Sciatic nerve (tissue), 2 donors: ENCODE measurements at regions not wholly inside any gene's neighbourhood (a gene's known extent, or its start where the extent isn't known, plus 50 kb on each side); places are given as distances from the start of the nearest gene placed in this dataset.

Experiments used
- ATAC-seq: fragments of 200-7000 bp; cut with Tn5 transposase; one replicate; pipeline ENCODE4 v1.9.1; 2020; ENCODE audit warnings: mild to moderate bottlenecking, moderate library complexity
- DNase-seq: peaks from one replicate; pipeline ENCODE4 v3.0.0-alpha.2; 2020; ENCODE audit warnings: low spot score
- intact Hi-C: fragments of 100-400 bp; cut with DNase I; formaldehyde crosslinking; loops from one replicate; pipeline ENCODE4 v1.14.2; 2022
- donor health status: DM: no; HTN: no; CAD: no.
- donor health status: DM: no; HTN: no; CAD: no.

- ATAC-seq (peak; percentile 80), DNase-seq (peak; percentile 64)
- intact Hi-C loops = no loop called here
Measured at GRCh38 chr1:58162952-58163550, 383.5 kb downstream of the OMA1 start.

- DNase-seq = no peak
- ATAC-seq = no peak
- intact Hi-C loops = no loop called here
Measured at GRCh38 chr1:58159434-58159830, 387.1 kb downstream of the OMA1 start.

DNA sequence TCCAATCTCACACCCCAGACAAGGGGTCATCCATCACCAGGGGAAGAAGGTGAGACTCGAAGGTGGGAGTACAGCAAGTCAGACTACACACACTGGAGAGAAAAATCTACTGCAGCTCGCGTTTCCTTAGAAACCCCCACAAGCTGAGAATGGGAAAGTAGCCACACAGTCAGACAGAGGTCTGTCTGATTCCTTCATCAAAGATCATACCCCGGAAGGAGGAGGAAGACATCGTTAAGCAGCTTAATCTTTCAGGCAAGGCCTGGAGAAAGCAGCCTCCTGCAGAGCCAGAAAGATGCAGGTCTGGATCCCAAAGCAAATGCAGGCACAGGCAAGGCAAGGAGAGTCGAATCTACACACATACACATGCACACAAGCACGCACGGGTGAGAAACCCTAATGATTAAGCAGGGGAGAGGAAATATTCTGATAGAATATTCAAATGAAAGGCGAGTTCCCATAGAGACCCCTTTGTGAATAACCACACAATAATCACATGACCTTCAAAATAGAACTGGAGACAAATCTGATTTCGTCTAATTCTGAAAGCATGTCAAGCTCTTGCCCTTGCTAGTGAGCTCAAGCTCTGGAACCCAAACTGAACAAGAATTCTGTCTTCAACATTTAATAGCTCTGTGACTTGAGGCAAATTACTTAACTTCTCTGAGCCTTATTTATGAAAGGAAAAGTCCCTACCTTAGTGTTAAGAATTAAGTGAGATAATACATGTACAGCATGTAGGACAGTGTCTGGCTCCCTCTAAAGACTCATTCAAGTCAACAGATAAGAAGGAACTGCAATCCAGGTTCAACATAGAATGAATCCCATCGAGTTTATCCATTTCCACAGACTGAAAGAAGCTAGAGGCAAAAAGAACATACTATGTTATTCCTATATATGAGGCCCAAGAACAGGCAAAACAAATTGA is 387.8 kb downstream of the OMA1 start:
- intact Hi-C loops = no loop called here
- DNase-seq (no peak), ATAC-seq (no peak)

DNA sequence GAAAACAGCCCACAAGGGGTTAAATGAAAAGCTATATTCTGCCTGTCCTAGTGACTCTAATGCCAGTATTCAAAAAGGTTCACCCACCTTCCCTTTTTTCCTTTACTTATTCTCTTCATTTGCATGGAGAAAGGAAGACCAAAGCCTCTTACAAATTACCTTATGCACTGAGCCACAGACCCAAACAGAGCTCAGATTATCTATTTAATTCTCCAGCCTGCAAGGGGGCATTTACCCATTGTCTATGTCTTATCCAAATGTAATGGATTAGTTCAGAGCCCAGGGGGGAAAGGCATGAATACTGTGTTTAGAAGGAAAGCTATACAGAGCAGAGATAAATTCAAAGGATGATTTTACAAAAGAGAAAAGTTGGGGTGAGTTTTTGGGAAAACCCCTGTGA is 388.5 kb downstream of the OMA1 start:
- no peak for ATAC-seq
- no peak for DNase-seq
- intact Hi-C loops = no loop called here

- intact Hi-C loops = no loop called here
- ATAC-seq = no peak
Measured at GRCh38 chr1:58157256-58157655, 389.3 kb downstream of the OMA1 start.

DNA sequence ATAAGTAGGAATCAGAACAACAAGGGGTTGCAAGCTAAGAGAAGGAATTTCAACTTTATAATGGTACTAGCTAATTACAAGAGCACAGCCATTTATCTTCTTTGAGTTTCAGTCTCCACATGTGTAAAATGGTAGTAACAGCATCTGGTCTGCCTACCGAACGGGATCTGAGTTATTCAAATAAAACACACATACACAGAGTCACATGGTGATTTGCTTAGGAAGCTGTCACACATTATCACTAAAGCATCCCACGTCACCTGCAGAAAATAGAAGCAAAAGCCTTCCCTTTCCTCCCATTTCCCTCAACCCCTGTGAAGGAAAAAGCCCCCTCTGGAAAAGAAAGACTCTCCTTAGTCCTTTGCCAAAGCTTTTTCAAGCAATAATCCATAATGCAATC is 389.7 kb downstream of the OMA1 start:
- DNase-seq = no peak
- ATAC-seq = no peak
- intact Hi-C loops = no loop called here

More at GRCh38 chr1:58157256-58157655, 389.3 kb downstream of the OMA1 start:
- DNase-seq = no peak

GRCh38 chr1:58156124-58156468 is 390.4 kb downstream of the OMA1 start:
- ATAC-seq (no peak), DNase-seq (no peak)
- intact Hi-C loops = no loop called here

DNA sequence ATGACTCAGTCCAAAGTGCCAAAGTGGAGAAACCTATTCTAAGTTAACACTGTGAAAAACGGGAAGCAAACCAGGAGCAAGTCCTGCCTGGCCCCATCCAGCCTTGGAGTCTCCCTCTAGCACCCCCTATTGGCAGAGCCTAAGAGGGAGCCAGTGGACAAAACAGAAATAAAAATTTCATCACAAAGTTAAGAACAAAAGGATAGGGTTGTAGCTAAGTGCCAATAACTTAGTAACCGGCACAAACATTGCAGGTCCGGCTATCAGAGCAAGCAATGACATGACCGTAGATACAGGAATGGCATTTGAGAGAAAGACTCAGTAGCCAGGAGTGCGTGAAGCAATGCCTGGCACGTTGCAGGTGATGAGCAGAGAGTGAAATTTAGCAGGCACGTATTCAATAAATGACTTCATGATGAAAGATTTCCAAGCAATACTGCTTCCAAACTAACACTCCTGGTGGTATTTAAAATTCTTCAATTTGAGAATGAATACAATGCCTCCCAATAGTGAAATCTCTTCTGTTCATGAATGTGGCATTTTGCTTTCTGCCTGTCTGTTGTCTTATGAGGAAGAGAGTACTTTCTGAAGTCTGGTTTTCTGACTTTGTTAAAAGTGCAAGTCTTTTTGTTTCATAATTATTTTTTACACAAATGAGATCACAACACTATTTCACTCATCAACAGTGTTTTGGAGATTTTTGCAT is 391.0 kb downstream of the OMA1 start:
- intact Hi-C loops = no loop called here
- no peak for DNase-seq
- ATAC-seq = no peak

DNA sequence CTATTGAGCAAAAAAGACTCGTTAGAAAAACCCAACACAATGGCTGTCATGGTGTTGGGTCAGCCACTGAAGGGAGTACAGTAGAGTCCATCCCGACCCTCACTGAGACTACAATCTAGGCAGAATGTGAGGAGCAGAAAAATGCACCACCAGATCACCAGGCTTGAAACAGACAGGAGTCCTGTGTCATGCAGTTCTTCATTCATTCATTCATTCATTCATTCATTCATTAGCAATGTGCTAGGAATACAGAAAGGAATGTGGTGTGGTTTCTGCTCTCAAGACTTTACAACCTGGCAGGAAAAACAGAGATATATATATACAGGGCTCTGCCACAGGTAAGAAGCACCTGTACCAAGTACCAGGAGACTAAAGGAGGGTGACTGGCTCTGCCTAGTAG is 392.3 kb downstream of the OMA1 start:
- ATAC-seq (no peak), DNase-seq (no peak)
- intact Hi-C loops = no loop called here

DNA sequence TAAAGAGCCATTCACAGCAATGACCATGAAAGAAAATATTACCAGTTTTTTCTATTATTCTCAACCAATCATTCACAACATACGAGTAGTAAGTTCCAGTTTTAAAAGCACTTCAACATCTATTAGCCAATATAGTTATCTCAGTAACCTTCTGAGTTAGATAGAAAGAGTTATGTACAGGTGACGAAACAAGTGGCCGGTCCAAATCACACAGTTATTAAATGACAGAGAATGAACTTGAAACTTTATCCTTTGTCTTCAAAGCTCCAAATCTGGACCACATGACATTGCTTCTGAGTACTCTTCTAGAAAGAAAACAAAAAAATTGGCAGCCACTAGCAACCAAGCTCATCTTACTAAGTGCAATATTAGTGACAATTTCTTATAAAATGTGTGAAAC is 393.8 kb downstream of the OMA1 start:
- intact Hi-C loops = no loop called here

GRCh38 chr1:58149271-58149812 is 397.2 kb downstream of the OMA1 start:
- intact Hi-C loops = loop anchor here (10.0 kb wide), 1 partner anchor 1165 kb away; no protein-coding TSS in a partner anchor
- no peak for DNase-seq
- no peak for ATAC-seq

More for the DNA sequence above, 393.8 kb downstream of the OMA1 start:
- no peak for DNase-seq
- ATAC-seq = no peak

GRCh38 chr1:58144698-58145270 is 401.7 kb downstream of the OMA1 start:
- intact Hi-C loops = loop anchor here (10.0 kb wide), 1 partner anchor 1170 kb away; no protein-coding TSS in a partner anchor
- no peak for ATAC-seq

GRCh38 chr1:58143972-58144697 is 402.4 kb downstream of the OMA1 start:
- DNase-seq (no peak), ATAC-seq (no peak)
- intact Hi-C loops = loop anchor here (10.0 kb wide), 1 partner anchor 1171 kb away; no protein-coding TSS in a partner anchor

More at GRCh38 chr1:58144698-58145270, 401.7 kb downstream of the OMA1 start:
- DNase-seq = no peak

DNA sequence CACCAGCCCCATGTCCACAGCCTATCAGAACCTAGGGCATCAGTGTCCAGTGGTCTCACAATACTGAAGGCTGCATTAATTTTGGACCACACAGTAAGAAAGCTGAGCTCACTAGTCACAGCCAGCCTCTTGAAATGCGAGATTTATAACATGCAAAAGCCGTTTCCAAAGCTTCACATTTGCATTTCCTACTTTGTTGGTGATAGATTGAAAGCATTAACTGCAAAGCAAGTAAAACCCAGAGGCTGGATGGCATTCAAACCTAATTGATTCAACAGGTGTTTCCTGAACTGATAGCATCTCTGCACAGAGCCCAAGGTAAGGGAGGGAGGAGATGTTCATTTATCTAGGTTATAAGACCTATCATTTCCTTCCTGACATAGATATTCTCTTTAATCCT is 410.1 kb downstream of the OMA1 start:
- no peak for ATAC-seq
- intact Hi-C loops = no loop called here
- no peak for DNase-seq

- no peak for ATAC-seq
Measured at GRCh38 chr1:58135821-58136321, 410.7 kb downstream of the OMA1 start.

GRCh38 chr1:58133562-58133961 is 413.0 kb downstream of the OMA1 start:
- no peak for DNase-seq
- no peak for ATAC-seq
- intact Hi-C loops = no loop called here

More at GRCh38 chr1:58135821-58136321, 410.7 kb downstream of the OMA1 start:
- DNase-seq = no peak
- intact Hi-C loops = no loop called here

DNA sequence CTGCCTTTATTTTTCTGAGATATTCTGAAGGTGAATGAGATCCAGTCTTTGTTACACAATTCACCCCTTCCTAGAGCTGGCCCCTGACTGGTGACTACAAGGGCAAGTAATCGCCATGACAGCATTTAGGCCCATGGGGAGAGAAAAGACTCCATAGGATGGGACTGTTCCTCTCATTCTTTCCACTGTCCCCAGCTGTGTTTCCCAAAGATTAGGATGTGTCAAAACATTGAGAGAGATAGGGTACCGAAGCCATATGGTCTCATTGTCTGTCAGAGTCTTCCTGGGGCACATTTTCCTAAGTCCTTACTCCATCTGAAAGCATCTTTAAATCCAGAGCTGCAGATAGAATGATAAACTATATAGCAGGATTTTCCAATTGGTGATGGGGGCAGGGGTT is 423.5 kb downstream of the OMA1 start:
- ATAC-seq (no peak), DNase-seq (no peak)
- intact Hi-C loops = no loop called here

GRCh38 chr1:58119971-58120370 is 426.6 kb downstream of the OMA1 start:
- intact Hi-C loops = no loop called here
- DNase-seq (no peak), ATAC-seq (no peak)
